VCaP (cell line): ENCODE measurements at regions not wholly inside any gene's neighbourhood (a gene's known extent, or its start where the extent isn't known, plus 50 kb on each side); places are given as distances from the start of the nearest gene placed in this dataset.
"Not testable (repeated sequence)": the region's sequence is repeated elsewhere in the genome, so short reads cannot be mapped to it uniquely, and the experiment has no call there.

Source experiments
- H3K27ac ChIP-seq: fragments of 450-650 bp; 2 replicates; pipeline ENCODE4 v1.5.1; 2017
- TF ChIP-seq, protein P1 (sequence below): fragments of 450-650 bp; conservative IDR thresholded peaks from 2 replicates; pipeline ENCODE4 v1.5.1; 2017; ENCODE audit warnings: mild to moderate bottlenecking, moderate library complexity

GRCh38 chr13:87172166-87172835, 498.9 kb upstream of the SLITRK5 start:
- H3K27ac ChIP-seq, result no peak overlapping the region
- TF ChIP-seq, protein P1, sequence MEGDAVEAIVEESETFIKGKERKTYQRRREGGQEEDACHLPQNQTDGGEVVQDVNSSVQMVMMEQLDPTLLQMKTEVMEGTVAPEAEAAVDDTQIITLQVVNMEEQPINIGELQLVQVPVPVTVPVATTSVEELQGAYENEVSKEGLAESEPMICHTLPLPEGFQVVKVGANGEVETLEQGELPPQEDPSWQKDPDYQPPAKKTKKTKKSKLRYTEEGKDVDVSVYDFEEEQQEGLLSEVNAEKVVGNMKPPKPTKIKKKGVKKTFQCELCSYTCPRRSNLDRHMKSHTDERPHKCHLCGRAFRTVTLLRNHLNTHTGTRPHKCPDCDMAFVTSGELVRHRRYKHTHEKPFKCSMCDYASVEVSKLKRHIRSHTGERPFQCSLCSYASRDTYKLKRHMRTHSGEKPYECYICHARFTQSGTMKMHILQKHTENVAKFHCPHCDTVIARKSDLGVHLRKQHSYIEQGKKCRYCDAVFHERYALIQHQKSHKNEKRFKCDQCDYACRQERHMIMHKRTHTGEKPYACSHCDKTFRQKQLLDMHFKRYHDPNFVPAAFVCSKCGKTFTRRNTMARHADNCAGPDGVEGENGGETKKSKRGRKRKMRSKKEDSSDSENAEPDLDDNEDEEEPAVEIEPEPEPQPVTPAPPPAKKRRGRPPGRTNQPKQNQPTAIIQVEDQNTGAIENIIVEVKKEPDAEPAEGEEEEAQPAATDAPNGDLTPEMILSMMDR, result no peak

GRCh38 chr13:87185138-87185537, 486.0 kb upstream of the SLITRK5 start:
- H3K27ac ChIP-seq, result not testable (repeated sequence)

DNA sequence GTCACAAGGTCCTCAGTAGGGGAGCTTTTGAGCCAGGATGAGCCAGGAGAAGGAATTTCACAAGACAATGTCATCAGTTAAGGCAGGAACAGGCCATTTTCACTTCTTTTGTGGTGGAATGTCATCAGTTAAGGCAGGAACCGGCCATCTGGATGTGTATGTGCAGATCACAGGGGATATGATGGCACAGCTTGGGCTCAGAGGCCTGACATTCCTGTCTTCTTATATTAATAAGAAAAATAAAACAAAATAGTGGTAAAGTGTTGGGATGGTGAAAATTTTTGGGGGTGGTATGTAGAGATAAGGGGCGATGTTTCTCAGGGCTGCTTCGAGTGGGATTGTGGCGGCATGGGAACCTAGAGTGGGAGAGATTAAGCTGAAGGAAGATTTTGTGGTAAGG, 484.5 kb upstream of the SLITRK5 start:
- not testable (repeated sequence) for H3K27ac ChIP-seq

GRCh38 chr13:87191485-87191884, 479.7 kb upstream of the SLITRK5 start:
- H3K27ac ChIP-seq, result not testable (repeated sequence)

DNA sequence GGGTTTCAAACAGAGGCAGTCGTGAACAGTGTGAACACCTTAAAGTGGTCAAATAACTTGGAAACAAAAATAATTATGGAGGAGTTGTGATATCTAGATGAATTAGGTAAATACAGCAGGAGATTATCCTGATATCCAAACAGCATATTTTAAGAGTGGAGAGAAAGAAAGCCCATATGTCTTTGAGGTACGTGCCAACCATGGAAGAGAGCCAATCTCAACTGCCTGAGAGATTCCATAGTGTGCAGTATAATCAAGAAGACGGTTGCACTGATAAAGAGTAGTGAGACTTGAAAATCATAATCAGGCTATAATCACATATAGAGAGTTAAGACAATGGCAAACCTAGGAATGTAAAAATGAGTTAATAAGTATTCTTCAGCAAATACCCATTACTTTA, 472.8 kb upstream of the SLITRK5 start:
- TF ChIP-seq, protein P1, result no peak
- no peak overlapping the region for H3K27ac ChIP-seq

GRCh38 chr13:87206708-87207107, 464.5 kb upstream of the SLITRK5 start:
- TF ChIP-seq, protein P1, result no peak
- H3K27ac ChIP-seq, result no peak overlapping the region

DNA sequence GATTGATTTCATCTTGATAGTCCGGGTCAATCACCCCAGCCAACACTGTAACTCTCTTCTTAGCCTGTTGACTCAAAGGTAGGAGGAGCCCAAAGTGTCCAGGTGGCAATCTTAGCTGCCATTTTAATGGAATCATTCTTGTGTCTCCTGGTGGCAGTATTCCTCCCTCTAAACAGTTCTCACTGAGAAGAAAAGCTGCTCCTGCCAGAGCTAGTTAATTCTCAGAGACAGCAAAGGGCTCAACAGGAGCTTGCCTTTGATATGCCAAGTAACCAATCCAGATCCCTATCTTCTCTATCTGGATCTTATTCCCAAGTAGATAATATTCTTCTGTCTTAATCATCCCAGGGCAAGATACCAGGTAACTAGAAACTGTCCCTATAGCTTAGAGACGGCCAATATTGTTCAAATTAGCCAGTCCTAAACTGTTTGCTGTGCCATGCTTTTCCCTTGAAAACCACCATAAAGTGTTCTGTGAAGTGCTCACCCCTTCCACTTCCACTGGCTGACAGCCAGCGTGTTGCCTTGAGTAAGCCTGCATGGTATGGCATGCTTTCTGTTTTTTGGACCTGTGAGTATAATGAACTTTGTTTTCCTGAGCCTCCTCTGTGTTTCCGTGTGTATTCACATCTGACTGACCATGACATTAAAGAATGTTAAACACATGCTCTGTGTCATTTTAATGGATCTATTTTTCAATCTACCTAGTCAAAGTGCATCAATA, 463.7 kb upstream of the SLITRK5 start:
- no peak overlapping the region for H3K27ac ChIP-seq
- TF ChIP-seq, protein P1, result no peak

- no peak overlapping the region for H3K27ac ChIP-seq
- TF ChIP-seq, protein P1, result no peak
Measured at GRCh38 chr13:87208636-87209035, 462.5 kb upstream of the SLITRK5 start.

GRCh38 chr13:87234981-87235380, 436.2 kb upstream of the SLITRK5 start:
- TF ChIP-seq, protein P1, result no peak
- H3K27ac ChIP-seq, result no peak overlapping the region
